MM.1S (cell line): ENCODE measurements at regions not wholly inside any gene's neighbourhood (a gene's known extent, or its start where the extent isn't known, plus 50 kb on each side); places are given as distances from the start of the nearest gene placed in this dataset.

ENCODE experiments used
- DNase-seq: peaks from one replicate; pipeline ENCODE4 v3.0.0-alpha.2; 2015
- H2AFZ ChIP-seq: fragments of 300-600 bp; sonication (generic); 2 replicates; pipeline ENCODE4 v1.6.0; 2016; ENCODE audit warnings: antibody characterized with exemption, low read length
- H3F3A ChIP-seq: fragments of 300-600 bp; sonication (generic); 2 replicates; pipeline ENCODE4 v1.6.1; 2016; ENCODE audit warnings: mild to moderate bottlenecking, antibody characterized with exemption, low read length, moderate library complexity, mixed read lengths; ENCODE audit not compliant: insufficient read depth
- H3K27ac ChIP-seq: fragments of 300-600 bp; sonication (generic); 2 replicates; pipeline ENCODE4 v1.5.1; 2016; ENCODE audit warnings: mild to moderate bottlenecking, low read length
- H3K27me3 ChIP-seq: fragments of 300-600 bp; sonication (generic); replicated peaks from 2 replicates; pipeline ENCODE4 v1.6.0; 2016; ENCODE audit warnings: low read length; ENCODE audit not compliant: insufficient read depth
- H3K36me3 ChIP-seq: fragments of 300-600 bp; sonication (generic); replicated peaks from 2 replicates; pipeline ENCODE4 v1.6.1; 2016; ENCODE audit warnings: mild to moderate bottlenecking, low read length, mixed read lengths; ENCODE audit not compliant: insufficient read depth
- H3K4me1 ChIP-seq: fragments of 300-600 bp; sonication (generic); 2 replicates; pipeline ENCODE4 v1.6.1; 2016; ENCODE audit warnings: low read length, mixed read lengths
- H3K4me2 ChIP-seq: fragments of 300-600 bp; sonication (generic); 2 replicates; pipeline ENCODE4 v1.6.0; 2016; ENCODE audit warnings: low read depth, low read length
- H3K4me3 ChIP-seq: fragments of 300-600 bp; sonication (generic); 2 replicates; pipeline ENCODE4 v1.5.1; 2016; ENCODE audit warnings: low read length, mixed read lengths
- H3K79me2 ChIP-seq: fragments of 300-600 bp; sonication (generic); 2 replicates; pipeline ENCODE4 v1.6.1; 2016; ENCODE audit warnings: mixed run types, low read length, mixed read lengths
- H3K9ac ChIP-seq: fragments of 300-600 bp; sonication (generic); 2 replicates; pipeline ENCODE4 v1.6.1; 2016; ENCODE audit warnings: low read length, mixed read lengths
- H3K9me2 ChIP-seq: fragments of 300-600 bp; sonication (generic); replicated peaks from 2 replicates; pipeline ENCODE4 v1.6.1; 2016; ENCODE audit warnings: mild to moderate bottlenecking, low read length, mixed read lengths; ENCODE audit not compliant: insufficient read depth
- H3K9me3 ChIP-seq: fragments of 300-600 bp; sonication (generic); replicated peaks from 2 replicates; pipeline ENCODE4 v1.6.1; 2016; ENCODE audit warnings: mild to moderate bottlenecking, low read length, mixed read lengths; ENCODE audit not compliant: insufficient read depth
- H4K20me1 ChIP-seq: fragments of 300-600 bp; sonication (generic); 2 replicates; pipeline ENCODE4 v1.6.1; 2016; ENCODE audit warnings: mild to moderate bottlenecking, low read length, moderate library complexity, mixed read lengths; ENCODE audit not compliant: insufficient read depth
- CTCF ChIP-seq: fragments of 300-600 bp; sonication (generic); IDR thresholded peaks from 2 replicates; pipeline ENCODE4 v1.5.1; 2016; ENCODE audit warnings: antibody characterized with exemption, low read length, mixed read lengths
- EZH2 ChIP-seq: fragments of 300-600 bp; sonication (generic); optimal IDR thresholded peaks from 2 replicates; pipeline ENCODE3; 2017; ENCODE audit warnings: low read depth, mild to moderate bottlenecking, antibody characterized with exemption, low read length, mixed read lengths
- EZH2phosphoT487 ChIP-seq: fragments of 300-600 bp; sonication (generic); IDR thresholded peaks from 2 replicates; pipeline ENCODE4 v1.6.1; 2018; ENCODE audit warnings: antibody characterized with exemption, low read length

DNA sequence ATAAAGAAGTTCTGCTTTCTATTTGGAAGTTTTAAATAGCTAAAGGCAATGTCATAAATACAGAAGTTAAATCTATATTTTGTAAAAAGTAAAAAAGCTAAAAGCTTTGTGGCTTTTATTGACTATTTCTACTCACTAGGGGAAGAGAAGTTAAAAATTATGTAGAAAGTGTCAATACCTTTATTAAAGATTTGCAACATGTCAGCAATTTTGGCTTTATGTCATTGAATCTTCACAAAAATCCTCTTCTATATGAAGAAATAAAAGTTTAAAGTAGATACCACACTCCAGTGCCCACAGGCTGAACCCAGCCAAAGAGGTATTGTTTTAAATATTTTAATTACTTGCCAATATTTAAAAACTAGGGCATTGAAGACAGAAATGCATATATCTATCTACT is 160.6 kb upstream of the HSF2 start:
- no peak overlapping the region for H3K27ac ChIP-seq
- no peak overlapping the region for H3K4me3 ChIP-seq
- H3F3A ChIP-seq, result no peaks in the 10 kb centered on the region
- no peaks in the 10 kb centered on the region for H4K20me1 ChIP-seq
- DNase-seq, result no peak
- no peaks in the 10 kb centered on the region for H3K9me3 ChIP-seq
- H3K4me1 ChIP-seq, result no peaks in the 10 kb centered on the region
- no peaks in the 10 kb centered on the region for H3K79me2 ChIP-seq
- no peaks in the 10 kb centered on the region for H3K36me3 ChIP-seq
- no peak for TF ChIP-seq EZH2
- no peak for TF ChIP-seq EZH2phosphoT487
- no peak for TF ChIP-seq CTCF
- H3K27me3 ChIP-seq, result no peaks in the 10 kb centered on the region
- no peak overlapping the region for H3K9ac ChIP-seq
- H3K4me2 ChIP-seq, result no peak overlapping the region
- no peaks in the 10 kb centered on the region for H3K9me2 ChIP-seq
- no peak overlapping the region for H2AFZ ChIP-seq

- no peak overlapping the region for H3K9ac ChIP-seq
- H3K36me3 ChIP-seq, result no peaks in the 10 kb centered on the region
- H3K79me2 ChIP-seq, result no peaks in the 10 kb centered on the region
- H3K4me1 ChIP-seq, result no peaks in the 10 kb centered on the region
- no peaks in the 10 kb centered on the region for H3K9me3 ChIP-seq
- no peak overlapping the region for H3K4me3 ChIP-seq
- H3K27ac ChIP-seq, result no peak overlapping the region
- no peak for TF ChIP-seq EZH2phosphoT487
- no peak for TF ChIP-seq CTCF
- TF ChIP-seq EZH2, result no peak
- no peaks in the 10 kb centered on the region for H3K9me2 ChIP-seq
- no peak for DNase-seq
- no peaks in the 10 kb centered on the region for H3K27me3 ChIP-seq
- no peaks in the 10 kb centered on the region for H3F3A ChIP-seq
- H4K20me1 ChIP-seq, result no peaks in the 10 kb centered on the region
- no peak overlapping the region for H2AFZ ChIP-seq
- H3K4me2 ChIP-seq, result no peak overlapping the region
These were observed 152.4 kb upstream of the HSF2 start for GRCh38 chr6:122246906-122247658.

GRCh38 chr6:122248001-122248669 is 151.3 kb upstream of the HSF2 start:
- Histone ChIP-seq H3K27ac (no peak overlapping the region), H3K4me3 (no peak overlapping the region), H3K9me3 (no peaks in the 10 kb centered on the region), H3K27me3 (no peaks in the 10 kb centered on the region), H4K20me1 (no peaks in the 10 kb centered on the region), H3K4me2 (no peak overlapping the region), H3K9ac (no peak overlapping the region), H2AFZ (no peak overlapping the region), H3F3A (no peaks in the 10 kb centered on the region), H3K36me3 (no peaks in the 10 kb centered on the region), H3K79me2 (no peaks in the 10 kb centered on the region), H3K4me1 (no peaks in the 10 kb centered on the region), H3K9me2 (no peaks in the 10 kb centered on the region)
- no peak for TF ChIP-seq EZH2phosphoT487
- TF ChIP-seq EZH2, result no peak
- no peak for TF ChIP-seq CTCF
- no peak for DNase-seq
